WI38 (cell line): ENCODE measurements at regions not wholly inside any gene's neighbourhood (a gene's known extent, or its start where the extent isn't known, plus 50 kb on each side); places are given as distances from the start of the nearest gene placed in this dataset.

Experiments
- H3K4me3 ChIP-seq: 2 replicates; pipeline ENCODE4 v1.5.1; 2011; ENCODE audit warnings: low read depth, mild to moderate bottlenecking, control low read depth, low read length
- CTCF ChIP-seq: IDR thresholded peaks from 2 replicates; pipeline ENCODE4 v1.5.1; 2012; ENCODE audit warnings: low read depth, mild to moderate bottlenecking, control low read depth, low read length

GRCh38 chr4:123325241-123325681, 71.3 kb upstream of the SPRY1 start:
- no peak for TF ChIP-seq CTCF
- H3K4me3 ChIP-seq, result no peak overlapping the region

- H3K4me3 ChIP-seq, result no peak overlapping the region
Observed at GRCh38 chr4:123327346-123327745, 69.2 kb upstream of the SPRY1 start.

GRCh38 chr4:123327846-123328429, 68.7 kb upstream of the SPRY1 start:
- TF ChIP-seq CTCF, result no peak
- no peak overlapping the region for H3K4me3 ChIP-seq

More at GRCh38 chr4:123327346-123327745, 69.2 kb upstream of the SPRY1 start:
- no peak for TF ChIP-seq CTCF

- no peak for TF ChIP-seq CTCF
Observed at GRCh38 chr4:123338715-123339114, 57.9 kb upstream of the SPRY1 start.

GRCh38 chr4:123339507-123340380, 56.9 kb upstream of the SPRY1 start:
- no peak for TF ChIP-seq CTCF
- H3K4me3 ChIP-seq, result no peak overlapping the region

More at GRCh38 chr4:123338715-123339114, 57.9 kb upstream of the SPRY1 start:
- no peak overlapping the region for H3K4me3 ChIP-seq

GRCh38 chr4:123340381-123340701, 56.3 kb upstream of the SPRY1 start:
- TF ChIP-seq CTCF, result no peak
- no peak overlapping the region for H3K4me3 ChIP-seq

- no peak overlapping the region for H3K4me3 ChIP-seq
- TF ChIP-seq CTCF, result no peak
Observed at GRCh38 chr4:123342498-123342897, 54.1 kb upstream of the SPRY1 start.
